ENCODE measurements at regions not wholly inside any gene's neighbourhood (a gene's known extent, or its start where the extent isn't known, plus 50 kb on each side); places are given as distances from the start of the nearest gene placed in this dataset.

DNA sequence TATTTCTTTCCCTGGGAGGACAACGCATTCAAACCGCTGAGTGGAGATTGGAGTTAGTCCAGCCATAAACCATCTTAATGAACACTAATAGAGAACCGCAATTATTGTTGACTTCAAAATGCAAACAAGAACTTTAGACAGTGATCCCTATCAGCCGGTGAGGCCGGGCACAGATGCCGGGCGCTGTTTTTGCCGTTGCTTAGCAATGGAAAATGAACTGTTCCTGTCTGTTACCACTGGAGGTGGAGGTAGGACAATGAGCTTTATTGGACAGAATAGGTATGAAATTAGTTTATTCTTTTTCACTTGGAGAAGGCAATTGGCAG, 216.8 kb downstream of the TTC8 start:
- TF ChIP-seq, protein P1, sequence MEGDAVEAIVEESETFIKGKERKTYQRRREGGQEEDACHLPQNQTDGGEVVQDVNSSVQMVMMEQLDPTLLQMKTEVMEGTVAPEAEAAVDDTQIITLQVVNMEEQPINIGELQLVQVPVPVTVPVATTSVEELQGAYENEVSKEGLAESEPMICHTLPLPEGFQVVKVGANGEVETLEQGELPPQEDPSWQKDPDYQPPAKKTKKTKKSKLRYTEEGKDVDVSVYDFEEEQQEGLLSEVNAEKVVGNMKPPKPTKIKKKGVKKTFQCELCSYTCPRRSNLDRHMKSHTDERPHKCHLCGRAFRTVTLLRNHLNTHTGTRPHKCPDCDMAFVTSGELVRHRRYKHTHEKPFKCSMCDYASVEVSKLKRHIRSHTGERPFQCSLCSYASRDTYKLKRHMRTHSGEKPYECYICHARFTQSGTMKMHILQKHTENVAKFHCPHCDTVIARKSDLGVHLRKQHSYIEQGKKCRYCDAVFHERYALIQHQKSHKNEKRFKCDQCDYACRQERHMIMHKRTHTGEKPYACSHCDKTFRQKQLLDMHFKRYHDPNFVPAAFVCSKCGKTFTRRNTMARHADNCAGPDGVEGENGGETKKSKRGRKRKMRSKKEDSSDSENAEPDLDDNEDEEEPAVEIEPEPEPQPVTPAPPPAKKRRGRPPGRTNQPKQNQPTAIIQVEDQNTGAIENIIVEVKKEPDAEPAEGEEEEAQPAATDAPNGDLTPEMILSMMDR (IDR thresholded peaks at IDR 0.05), result peak in 2 of 7 experiments; percentile 14 to 17
- TF ChIP-seq POLR2A (IDR thresholded peaks at IDR 0.05), result no peak

Data from body of pancreas (tissue), 4 donors.